ENCODE measurements at regions not wholly inside any gene's neighbourhood (a gene's known extent, or its start where the extent isn't known, plus 50 kb on each side); places are given as distances from the start of the nearest gene placed in this dataset.
"Not testable (repeated sequence)": the region's sequence is repeated elsewhere in the genome, so short reads cannot be mapped to it uniquely, and the experiment has no call there.

GRCh38 chr1:168405906-168406549 lies 125.4 kb downstream of the TBX19 start:
- Histone ChIP-seq H3K9me3 (no peaks in the 10 kb centered on the region), H3K36me3 (replicated peaks in 1 of 2; ENCODE audit: insufficient read depth in 1 of 2, low read depth in 2 of 2) (no peaks in the 10 kb centered on the region), H3K4me3 (no peak overlapping the region), H3K27ac (no peak overlapping the region), H3K4me1 (no peaks in the 10 kb centered on the region), H3K27me3 (no peaks in the 10 kb centered on the region)
- no peak for DNase-seq
- TF ChIP-seq POLR2A (IDR thresholded peaks at IDR 0.05), result no peak
- no peak for TF ChIP-seq CTCF (IDR thresholded peaks at IDR 0.05)
- no peak for ATAC-seq
- WGBS, 2 donors, result 82 to 96% methylated on average over 3 of the region's 3 CpGs
- intact Hi-C loops (cut with DNase I), result no loop called here

GRCh38 chr1:168403140-168403539 lies 122.5 kb downstream of the TBX19 start:
- intact Hi-C loops (cut with DNase I), result no loop called here
- ATAC-seq (no peak), DNase-seq (no peak)
- H3K4me3 ChIP-seq, result no peak overlapping the region
- no peaks in the 10 kb centered on the region for H3K36me3 ChIP-seq (replicated peaks in 1 of 2; ENCODE audit: insufficient read depth in 1 of 2, low read depth in 2 of 2)
- 87 to 91% methylated on average over 2 of the region's 2 CpGs for WGBS, 2 donors
- H3K4me1 ChIP-seq, result no peaks in the 10 kb centered on the region
- no peak overlapping the region for H3K27ac ChIP-seq
- H3K27me3 ChIP-seq, result no peaks in the 10 kb centered on the region
- TF ChIP-seq CTCF (IDR thresholded peaks at IDR 0.05), result no peak
- TF ChIP-seq POLR2A (IDR thresholded peaks at IDR 0.05), result no peak
- H3K9me3 ChIP-seq, result no peaks in the 10 kb centered on the region

- H3K9me3 ChIP-seq; ATAC-seq; H3K27ac ChIP-seq; DNase-seq; intact Hi-C loops (cut with DNase I); H3K4me1 ChIP-seq; H3K27me3 ChIP-seq; H3K4me3 ChIP-seq; H3K36me3 ChIP-seq (replicated peaks in 1 of 2; ENCODE audit: insufficient read depth in 1 of 2, low read depth in 2 of 2): not testable (repeated sequence)
- WGBS, 2 donors, result 35 to 36% methylated on average over 3 of the region's 3 CpGs
Observed at GRCh38 chr1:168402466-168402865, 121.8 kb downstream of the TBX19 start.

- DNase-seq, result no peak
- Histone ChIP-seq H3K9me3 (no peaks in the 10 kb centered on the region), H3K4me1 (no peaks in the 10 kb centered on the region), H3K4me3 (no peak overlapping the region), H3K36me3 (replicated peaks in 1 of 2; ENCODE audit: insufficient read depth in 1 of 2, low read depth in 2 of 2) (no peaks in the 10 kb centered on the region), H3K27ac (no peak overlapping the region), H3K27me3 (no peaks in the 10 kb centered on the region)
- no peak for TF ChIP-seq CTCF (IDR thresholded peaks at IDR 0.05)
- TF ChIP-seq POLR2A (IDR thresholded peaks at IDR 0.05), result no peak
- 89 to 92% methylated on average over 3 of the region's 3 CpGs for WGBS, 2 donors
- no peak for ATAC-seq
- intact Hi-C loops (cut with DNase I), result no loop called here
Observed at GRCh38 chr1:168401341-168401740, 120.7 kb downstream of the TBX19 start.

- H3K4me1 ChIP-seq, result no peaks in the 10 kb centered on the region
- no peak overlapping the region for H3K4me3 ChIP-seq
- intact Hi-C loops (cut with DNase I), result no loop called here
- TF ChIP-seq POLR2A (IDR thresholded peaks at IDR 0.05) (no peak), CTCF (IDR thresholded peaks at IDR 0.05) (no peak)
- no peaks in the 10 kb centered on the region for H3K36me3 ChIP-seq (replicated peaks in 1 of 2; ENCODE audit: insufficient read depth in 1 of 2, low read depth in 2 of 2)
- 91 to 94% methylated on average over 1 of the region's 1 CpG for WGBS, 2 donors
- H3K27ac ChIP-seq, result no peak overlapping the region
- no peak for ATAC-seq
- H3K27me3 ChIP-seq, result no peaks in the 10 kb centered on the region
- H3K9me3 ChIP-seq, result no peaks in the 10 kb centered on the region
- no peak for DNase-seq
Observed at GRCh38 chr1:168400139-168400538, 119.5 kb downstream of the TBX19 start.
